Neuronal stem cell (in vitro differentiated cells): ENCODE measurements at regions not wholly inside any gene's neighbourhood (a gene's known extent, or its start where the extent isn't known, plus 50 kb on each side); places are given as distances from the start of the nearest gene placed in this dataset.

ENCODE experiments used
- DNase-seq: peaks from one replicate; pipeline ENCODE4 v3.0.0-alpha.2; 2013; ENCODE audit warnings: low spot score
- H2AFZ ChIP-seq: one replicate; pipeline ENCODE4 v1.6.1; 2013; ENCODE audit warnings: mild to moderate bottlenecking, low read length, inconsistent platforms
- H2AK5ac ChIP-seq: 2 replicates; pipeline ENCODE4 v1.6.1; 2013; ENCODE audit warnings: low read depth, mild to moderate bottlenecking, inconsistent platforms, low read length, moderate library complexity, mixed read lengths
- H2BK120ac ChIP-seq: 2 replicates; pipeline ENCODE4 v1.6.1; 2013; ENCODE audit warnings: low read depth, mild to moderate bottlenecking, inconsistent platforms, low read length, moderate library complexity, mixed read lengths
- H2BK12ac ChIP-seq: one replicate; pipeline ENCODE4 v1.6.1; 2013; ENCODE audit warnings: low read length, inconsistent platforms
- H2BK15ac ChIP-seq: 2 replicates; pipeline ENCODE4 v1.6.1; 2013; ENCODE audit warnings: mild to moderate bottlenecking, low read length, inconsistent platforms, mixed read lengths
- H2BK5ac ChIP-seq: one replicate; pipeline ENCODE4 v1.6.1; 2013; ENCODE audit warnings: inconsistent platforms, mild to moderate bottlenecking, low read length, moderate library complexity
- H3K14ac ChIP-seq: one replicate; pipeline ENCODE4 v1.6.1; 2013; ENCODE audit warnings: low read length, inconsistent platforms
- H3K18ac ChIP-seq: 2 replicates; pipeline ENCODE4 v1.6.1; 2013; ENCODE audit warnings: low read length, inconsistent platforms
- H3K23ac ChIP-seq: 2 replicates; pipeline ENCODE4 v1.6.1; 2013; ENCODE audit warnings: low read depth, mild to moderate bottlenecking, mixed read lengths, low read length, inconsistent platforms; ENCODE audit not compliant: poor library complexity
- H3K27ac ChIP-seq: replicated peaks from 3 replicates; pipeline ENCODE4 v1.5.1; 2013; ENCODE audit warnings: low read length, inconsistent platforms
- H3K27me3 ChIP-seq, 3 experiments: 2 replicates each; pipeline ENCODE4 v1.6.1; 2013; ENCODE audit warnings: low read length in 3 of 3, mild to moderate bottlenecking in 2 of 3, inconsistent platforms in 1 of 3, low read depth in 1 of 3, mixed read lengths in 1 of 3, moderate library complexity in 1 of 3; ENCODE audit not compliant: control insufficient read depth in 3 of 3, insufficient read depth in 3 of 3
- H3K36me3 ChIP-seq, 2 donors: replicated peaks in 1 of 2; 2 replicates each; pipeline ENCODE4 v1.6.1; 2013; ENCODE audit warnings: low read length in 2 of 2; ENCODE audit not compliant: control insufficient read depth in 2 of 2, insufficient read depth in 2 of 2
- H3K4ac ChIP-seq: 2 replicates; pipeline ENCODE4 v1.6.1; 2013; ENCODE audit warnings: inconsistent platforms, mild to moderate bottlenecking, low read length, moderate library complexity
- H3K4me1 ChIP-seq, 2 donors: 1 replicate in 1 of 2; 2 replicates in 1 of 2; pipeline ENCODE4 v1.6.1; 2013; ENCODE audit warnings: low read length in 2 of 2, low read depth in 1 of 2; ENCODE audit not compliant: control insufficient read depth in 2 of 2, insufficient read depth in 1 of 2
- H3K4me2 ChIP-seq: one replicate; pipeline ENCODE4 v1.6.1; 2013; ENCODE audit warnings: mild to moderate bottlenecking, low read length, inconsistent platforms; ENCODE audit not compliant: insufficient read depth, poor library complexity, severe bottlenecking
- H3K4me3 ChIP-seq, 2 donors: 2 replicates each; pipeline ENCODE4 v1.5.1; 2013; ENCODE audit warnings: low read length in 2 of 2, mild to moderate bottlenecking in 2 of 2, inconsistent platforms in 1 of 2, moderate library complexity in 1 of 2
- H3K79me1 ChIP-seq: one replicate; pipeline ENCODE4 v1.6.1; 2013; ENCODE audit warnings: low read depth, mild to moderate bottlenecking, inconsistent platforms, low read length, moderate library complexity
- H3K9ac ChIP-seq: one replicate; pipeline ENCODE4 v1.6.1; 2013; ENCODE audit warnings: mild to moderate bottlenecking, low read depth, low read length, inconsistent platforms; ENCODE audit not compliant: poor library complexity
- H3K9me3 ChIP-seq, 2 donors: replicated peaks in 1 of 2; 2 replicates each; pipeline versions ENCODE3 to v1.6.1; 2013; ENCODE audit warnings: low read length in 2 of 2, mild to moderate bottlenecking in 2 of 2, inconsistent platforms in 1 of 2, low read depth in 1 of 2, mixed read lengths in 1 of 2, moderate library complexity in 1 of 2; ENCODE audit not compliant: control insufficient read depth in 2 of 2, insufficient read depth in 1 of 2
- H4K8ac ChIP-seq: one replicate; pipeline ENCODE4 v1.6.1; 2013; ENCODE audit warnings: low read depth, mild to moderate bottlenecking, inconsistent platforms, low read length, moderate library complexity
- H4K91ac ChIP-seq: one replicate; pipeline ENCODE4 v1.6.1; 2013; ENCODE audit warnings: low read length, low read depth, mild to moderate bottlenecking, inconsistent platforms; ENCODE audit not compliant: poor library complexity
- WGBS, 2 donors: extraction: QIAGEN DNeasy Blood & Tissue Kit; methylation state at CpG; one replicate each; pipeline ENCODE4 v1.1.7; 2013; ENCODE audit warnings: missing lambda C conversion rate in 2 of 2, mixed read lengths in 1 of 2; ENCODE audit not compliant: insufficient read length in 2 of 2, insufficient replicate concordance in 1 of 2; ENCODE audit errors: extremely low coverage in 2 of 2; 5-methylcytosine and 5-hydroxymethylcytosine counted together

- no peak overlapping the region for H2BK15ac ChIP-seq
- H3K36me3 ChIP-seq = no peaks in the 10 kb centered on the region
- H3K9me3 ChIP-seq = no peaks in the 10 kb centered on the region
- no peak for DNase-seq
- H3K23ac ChIP-seq = no peak overlapping the region
- H4K8ac ChIP-seq = no peak overlapping the region
- no peak overlapping the region for H2BK5ac ChIP-seq
- no peak overlapping the region for H2AK5ac ChIP-seq
- no peak overlapping the region for H3K4me3 ChIP-seq
- no peak overlapping the region for H2BK120ac ChIP-seq
- H4K91ac ChIP-seq = no peak overlapping the region
- H2AFZ ChIP-seq = no peak overlapping the region
- no peak overlapping the region for H3K9ac ChIP-seq
- peaks cover 9 to 23% of the 10 kb centered on the region in 2 donors for H3K4me1 ChIP-seq
- WGBS, 2 donors = no CpG with 5 or more reads among the region's 2 CpGs
- H3K18ac ChIP-seq = no peak overlapping the region
- H3K27ac ChIP-seq = no peak overlapping the region
- no peaks in the 10 kb centered on the region for H3K79me1 ChIP-seq
- H3K27me3 ChIP-seq = no peaks in the 10 kb centered on the region
- H3K4me2 ChIP-seq = no peak overlapping the region
- H3K14ac ChIP-seq = no peak overlapping the region
- no peak overlapping the region for H3K4ac ChIP-seq
- no peak overlapping the region for H2BK12ac ChIP-seq
These were observed 106.9 kb upstream of the ADGRF1 start for GRCh38 chr6:47149066-47149465.

GRCh38 chr6:47147836-47148344 lies 105.8 kb upstream of the ADGRF1 start:
- Histone ChIP-seq H3K4me2 (no peak overlapping the region), H3K36me3 (no peaks in the 10 kb centered on the region), H3K18ac (peak overlapping the region; percentile 44), H2BK15ac (no peak overlapping the region), H2BK12ac (no peak overlapping the region), H2BK120ac (no peak overlapping the region), H3K27ac (no peak overlapping the region), H3K9me3 (no peaks in the 10 kb centered on the region), H3K14ac (no peak overlapping the region), H4K91ac (no peak overlapping the region), H3K9ac (no peak overlapping the region), H3K4me1 (peaks cover 7 to 18% of the 10 kb centered on the region in 2 donors), H3K4me3 (no peak overlapping the region), H3K79me1 (no peaks in the 10 kb centered on the region), H3K23ac (no peak overlapping the region), H4K8ac (no peak overlapping the region), H2AK5ac (no peak overlapping the region), H2BK5ac (no peak overlapping the region), H3K4ac (no peak overlapping the region), H3K27me3 (no peaks in the 10 kb centered on the region), H2AFZ (no peak overlapping the region)
- DNase-seq = no peak
- WGBS, 2 donors = no CpG with 5 or more reads among the region's 6 CpGs

- H2BK12ac ChIP-seq = no peak overlapping the region
- H3K4me3 ChIP-seq = no peak overlapping the region
- no peaks in the 10 kb centered on the region for H3K9me3 ChIP-seq
- no peak for DNase-seq
- H3K4ac ChIP-seq = no peak overlapping the region
- no peak overlapping the region for H3K27ac ChIP-seq
- H2AFZ ChIP-seq = peak overlapping the region; percentile 74
- H2BK15ac ChIP-seq = no peak overlapping the region
- H2BK5ac ChIP-seq = no peak overlapping the region
- no peak overlapping the region for H3K14ac ChIP-seq
- no peak overlapping the region for H2AK5ac ChIP-seq
- H4K91ac ChIP-seq = no peak overlapping the region
- H3K79me1 ChIP-seq = no peaks in the 10 kb centered on the region
- no peak overlapping the region for H2BK120ac ChIP-seq
- peaks cover 5 to 15% of the 10 kb centered on the region in 2 donors for H3K4me1 ChIP-seq
- H3K23ac ChIP-seq = no peak overlapping the region
- no peaks in the 10 kb centered on the region for H3K36me3 ChIP-seq
- H3K27me3 ChIP-seq = no peaks in the 10 kb centered on the region
- H3K18ac ChIP-seq = no peak overlapping the region
- H3K9ac ChIP-seq = no peak overlapping the region
- no peak overlapping the region for H4K8ac ChIP-seq
- H3K4me2 ChIP-seq = no peak overlapping the region
- WGBS, 2 donors = no CpG with 5 or more reads among the region's 5 CpGs
These were observed 105.1 kb upstream of the ADGRF1 start for GRCh38 chr6:47147175-47147727.

DNA sequence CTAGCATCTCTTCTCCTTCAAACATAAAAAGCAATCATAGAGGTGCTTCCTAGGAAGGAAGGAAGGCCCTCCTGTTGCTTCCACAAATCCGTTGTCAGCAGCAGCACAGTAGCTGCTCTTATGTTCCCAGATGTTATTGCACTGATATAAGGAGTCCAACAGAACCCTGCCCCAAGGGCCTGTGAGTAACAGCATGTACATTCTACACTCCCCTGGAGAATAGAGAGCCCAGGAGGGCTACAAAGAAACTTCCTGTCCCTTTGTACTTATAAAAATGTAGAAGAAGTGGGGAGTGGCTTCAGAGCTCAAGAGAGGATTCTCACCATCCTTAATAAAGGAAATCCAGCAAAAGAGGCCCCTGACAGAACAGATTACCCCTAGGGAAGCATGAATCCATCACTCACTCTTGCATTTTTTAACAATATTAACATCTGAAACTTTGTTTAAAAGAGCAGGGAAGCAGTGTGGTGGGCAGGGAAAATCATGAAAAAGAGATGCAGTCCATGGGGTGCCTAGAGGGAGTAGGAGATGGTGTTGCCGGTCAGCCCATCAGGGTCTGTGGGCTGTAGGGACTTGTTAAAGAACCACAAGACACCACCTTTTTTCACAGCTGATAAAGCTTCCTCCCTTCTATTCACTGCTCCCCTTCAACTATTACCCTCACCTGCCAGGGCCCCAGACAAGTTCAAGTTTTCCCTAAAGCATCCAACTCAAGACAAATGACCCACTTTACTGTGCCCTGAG lies 104.5 kb upstream of the ADGRF1 start:
- WGBS, 2 donors = no CpG with 5 or more reads among the region's 2 CpGs
- no peak overlapping the region for H4K8ac ChIP-seq
- no peak overlapping the region for H2BK12ac ChIP-seq
- H3K4ac ChIP-seq = no peak overlapping the region
- no peaks in the 10 kb centered on the region for H3K27me3 ChIP-seq
- H3K4me3 ChIP-seq = no peak overlapping the region
- no peak overlapping the region for H3K9ac ChIP-seq
- H3K4me1 ChIP-seq = peaks cover 5 to 15% of the 10 kb centered on the region in 2 donors
- H4K91ac ChIP-seq = no peak overlapping the region
- no peak overlapping the region for H3K4me2 ChIP-seq
- no peak overlapping the region for H3K27ac ChIP-seq
- H3K9me3 ChIP-seq = no peaks in the 10 kb centered on the region
- H3K79me1 ChIP-seq = no peaks in the 10 kb centered on the region
- H2BK5ac ChIP-seq = no peak overlapping the region
- no peak for DNase-seq
- H3K18ac ChIP-seq = no peak overlapping the region
- H2AFZ ChIP-seq = peak overlapping the region; percentile 74
- H3K36me3 ChIP-seq = no peaks in the 10 kb centered on the region
- H3K14ac ChIP-seq = no peak overlapping the region
- no peak overlapping the region for H2BK120ac ChIP-seq
- H2AK5ac ChIP-seq = no peak overlapping the region
- no peak overlapping the region for H3K23ac ChIP-seq
- no peak overlapping the region for H2BK15ac ChIP-seq
